Skeletal muscle cell (primary cell): ENCODE measurements at regions not wholly inside any gene's neighbourhood (a gene's known extent, or its start where the extent isn't known, plus 50 kb on each side); places are given as distances from the start of the nearest gene placed in this dataset.

Experiments
- DNase-seq: peaks from one replicate; pipeline ENCODE4 v3.0.0-alpha.2; 2010; ENCODE audit warnings: low read depth
- H3K4me3 ChIP-seq: 2 replicates; pipeline ENCODE4 v1.5.1; 2011; ENCODE audit warnings: low read depth, mild to moderate bottlenecking, control low read depth, low read length, moderate library complexity

DNA sequence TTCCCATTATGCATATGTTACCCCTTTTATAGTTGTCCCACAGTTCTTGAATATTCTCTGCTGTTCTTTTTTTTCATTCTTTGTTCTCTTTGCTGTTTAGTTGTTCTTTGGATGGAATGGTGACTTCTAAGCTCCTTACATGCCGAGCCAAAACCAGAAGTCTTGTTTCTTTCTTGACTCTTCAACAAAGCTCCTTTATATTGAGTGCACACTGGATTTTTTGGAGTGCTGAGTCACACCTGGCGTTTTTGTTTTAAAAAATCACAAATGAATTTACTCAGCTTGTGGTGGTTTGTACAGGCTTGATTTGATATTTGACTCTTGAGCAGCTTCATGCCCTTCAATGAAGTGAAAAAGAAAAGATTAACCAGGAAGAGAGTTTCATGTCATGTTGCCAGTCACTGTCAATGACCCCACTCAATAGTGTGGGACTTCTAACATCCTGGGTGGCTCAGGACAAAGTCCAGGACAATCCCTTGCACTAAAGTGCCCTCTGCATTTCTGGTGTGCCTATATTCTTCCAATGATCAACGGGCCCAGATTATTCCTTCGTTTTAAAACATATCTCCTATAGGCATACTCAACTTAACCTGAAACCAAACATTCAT, 112.4 kb upstream of the SLC38A4 start:
- no peak for DNase-seq
- H3K4me3 ChIP-seq: no peak overlapping the region

DNA sequence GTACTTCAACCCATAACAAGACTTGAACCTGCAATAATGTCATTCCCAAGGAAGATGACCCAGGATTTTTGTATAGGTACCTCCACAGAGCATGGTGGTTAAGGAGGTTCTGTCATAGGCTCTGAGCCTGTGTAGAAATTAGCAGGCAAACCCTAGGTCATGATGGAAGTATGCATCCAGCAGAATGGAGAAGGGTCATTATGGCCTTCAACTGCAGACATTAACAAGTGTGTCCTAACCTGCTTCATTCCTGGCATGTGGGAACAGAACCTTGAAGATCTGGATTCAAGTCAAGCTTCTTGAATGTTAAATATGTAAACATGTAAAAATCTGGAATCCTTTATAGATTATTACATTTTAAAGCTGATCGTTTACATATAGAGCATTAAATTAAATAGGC, 116.2 kb upstream of the SLC38A4 start:
- no peak for DNase-seq
- H3K4me3 ChIP-seq: no peak overlapping the region

DNA sequence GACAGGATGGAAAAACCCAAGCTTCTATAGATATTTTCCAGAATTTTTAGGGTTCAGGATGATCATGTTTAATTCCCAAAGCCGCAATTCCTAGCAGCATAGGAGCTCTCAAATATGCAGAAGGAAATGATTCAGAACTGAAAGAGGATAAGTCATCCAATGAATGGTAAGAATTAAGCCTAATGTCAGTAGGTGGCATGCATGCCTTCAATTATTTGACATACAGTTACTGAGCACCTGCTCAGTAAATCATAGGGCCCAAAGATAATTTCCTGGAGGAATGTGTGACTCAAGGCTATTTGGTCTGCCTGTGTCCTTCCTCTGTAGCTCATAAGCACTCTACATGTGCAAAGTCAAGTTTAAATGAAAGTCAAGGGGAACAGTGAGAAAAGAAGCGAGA, 116.8 kb upstream of the SLC38A4 start:
- DNase-seq: no peak
- H3K4me3 ChIP-seq: no peak overlapping the region

DNA sequence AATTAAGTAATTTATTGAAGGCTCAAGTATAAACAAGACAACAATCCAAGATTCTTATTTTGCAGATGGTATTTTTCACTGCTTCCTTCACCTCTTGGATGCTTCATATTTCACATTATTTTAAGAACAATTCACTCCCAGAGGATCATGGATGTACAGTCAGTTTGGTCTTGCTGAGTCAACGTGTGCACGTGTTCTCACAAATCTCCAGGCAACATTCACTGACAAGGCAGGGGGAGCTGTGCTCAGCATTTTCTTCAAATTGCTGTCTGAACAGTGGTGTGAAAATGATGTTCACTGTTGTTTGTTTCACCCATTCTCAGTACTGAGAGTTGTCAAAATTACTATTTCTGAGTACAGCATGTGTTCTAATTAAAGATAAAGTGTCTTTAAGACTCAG, 118.3 kb upstream of the SLC38A4 start:
- H3K4me3 ChIP-seq: no peak overlapping the region
- peak; percentile 47 for DNase-seq

DNA sequence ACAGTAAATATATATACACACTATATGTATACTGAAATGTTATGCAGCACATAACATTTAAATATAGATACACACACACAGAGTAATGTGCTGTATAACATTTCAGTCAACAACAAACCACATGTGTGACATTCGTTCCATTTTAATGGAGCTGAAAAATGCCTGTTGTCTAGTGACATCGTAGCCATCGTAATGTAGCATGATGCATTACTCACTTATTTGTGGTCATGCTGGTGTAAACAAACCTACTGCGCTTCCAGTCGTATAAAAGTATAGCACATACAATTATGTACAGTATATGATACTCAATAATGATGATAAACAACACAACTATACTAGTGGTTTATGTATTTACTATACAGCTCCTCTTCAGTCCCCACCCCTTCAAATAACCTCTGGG, 119.0 kb upstream of the SLC38A4 start:
- no peak overlapping the region for H3K4me3 ChIP-seq
- DNase-seq: no peak

DNA sequence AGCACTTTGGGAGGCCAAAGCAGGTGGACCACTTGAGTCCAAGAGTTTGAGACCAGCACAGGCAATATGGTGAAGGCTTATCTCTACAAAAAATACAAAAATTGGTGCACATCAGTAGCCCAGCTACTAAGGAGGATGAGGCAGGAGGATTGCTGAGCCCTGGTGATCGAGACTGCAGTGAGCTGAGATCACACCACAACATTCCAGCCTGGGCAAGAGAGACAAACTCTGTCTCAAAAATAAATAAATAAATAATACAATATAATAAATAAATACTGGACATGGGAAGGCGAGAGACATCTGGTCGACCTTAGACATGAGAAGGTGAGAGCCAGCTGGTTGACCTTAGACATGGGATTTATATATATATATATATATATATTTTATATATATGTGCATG, 119.8 kb upstream of the SLC38A4 start:
- no peak for DNase-seq
- H3K4me3 ChIP-seq: no peak overlapping the region

DNA sequence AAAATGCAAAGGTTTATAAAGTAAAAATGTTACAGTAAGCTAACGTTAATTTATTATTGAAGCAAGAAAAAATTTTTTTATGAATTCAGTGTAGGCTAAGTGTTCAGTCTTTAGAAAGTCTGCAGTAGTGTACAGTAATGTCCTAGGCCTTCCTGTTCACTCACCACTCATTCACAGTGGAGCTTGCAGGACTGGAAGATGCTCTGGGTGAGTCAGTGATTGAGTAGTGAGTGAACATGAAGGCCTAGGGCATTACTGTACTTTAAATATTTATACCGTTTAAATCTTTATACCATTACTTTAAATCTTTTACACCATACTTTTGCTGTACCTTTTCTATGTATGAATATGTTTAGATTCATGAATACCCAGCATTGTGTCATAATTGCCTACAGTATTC, 120.3 kb upstream of the SLC38A4 start:
- no peak for DNase-seq
- H3K4me3 ChIP-seq: no peak overlapping the region

DNA sequence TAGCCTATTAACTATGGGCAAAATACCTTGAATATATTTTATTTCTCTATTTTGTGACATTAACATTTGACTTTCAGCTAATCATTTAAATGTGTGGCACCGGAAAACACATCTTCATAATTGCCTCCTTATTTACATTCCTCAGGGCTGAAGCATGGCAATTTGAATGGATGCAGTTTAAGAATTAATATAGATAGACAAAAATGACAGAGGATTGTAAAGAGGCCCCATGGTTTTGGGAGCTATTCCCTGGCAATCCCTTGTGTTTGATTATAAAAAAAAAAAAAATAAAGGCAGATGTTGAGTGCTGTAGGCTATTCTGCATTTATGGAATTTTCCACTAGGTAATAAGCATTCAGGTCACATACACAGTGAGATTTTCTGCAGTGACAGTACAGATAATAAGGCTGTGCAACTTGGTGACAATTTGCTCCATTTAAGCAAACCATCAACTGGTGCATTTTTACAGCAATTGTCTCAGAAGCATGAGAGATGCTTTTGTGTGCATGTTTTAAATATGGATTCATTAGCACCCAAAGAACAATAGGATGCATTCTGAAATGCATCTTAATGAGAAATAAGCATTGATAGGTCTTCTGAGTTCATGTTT, 123.2 kb upstream of the SLC38A4 start:
- no peak for DNase-seq
- H3K4me3 ChIP-seq: no peak overlapping the region

DNA sequence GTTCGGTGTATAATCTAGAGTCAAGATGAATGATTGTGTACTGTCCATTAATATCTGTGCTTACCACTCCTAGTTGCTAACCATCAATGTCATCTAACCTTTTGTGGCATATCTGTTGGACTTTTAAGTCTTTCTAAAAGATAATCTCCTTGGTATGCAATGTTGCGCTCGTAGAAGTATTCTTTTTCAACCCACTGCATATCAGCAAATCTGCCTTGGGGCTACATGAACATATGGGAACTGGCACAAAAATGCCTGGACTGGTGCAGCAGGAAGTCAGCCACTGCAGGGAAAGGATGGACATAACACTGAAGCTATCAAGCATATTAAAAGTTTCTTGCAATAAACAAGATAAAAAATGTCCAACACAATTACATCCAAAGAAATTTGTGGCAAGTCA, 124.3 kb upstream of the SLC38A4 start:
- no peak for DNase-seq
- H3K4me3 ChIP-seq: no peak overlapping the region

DNA sequence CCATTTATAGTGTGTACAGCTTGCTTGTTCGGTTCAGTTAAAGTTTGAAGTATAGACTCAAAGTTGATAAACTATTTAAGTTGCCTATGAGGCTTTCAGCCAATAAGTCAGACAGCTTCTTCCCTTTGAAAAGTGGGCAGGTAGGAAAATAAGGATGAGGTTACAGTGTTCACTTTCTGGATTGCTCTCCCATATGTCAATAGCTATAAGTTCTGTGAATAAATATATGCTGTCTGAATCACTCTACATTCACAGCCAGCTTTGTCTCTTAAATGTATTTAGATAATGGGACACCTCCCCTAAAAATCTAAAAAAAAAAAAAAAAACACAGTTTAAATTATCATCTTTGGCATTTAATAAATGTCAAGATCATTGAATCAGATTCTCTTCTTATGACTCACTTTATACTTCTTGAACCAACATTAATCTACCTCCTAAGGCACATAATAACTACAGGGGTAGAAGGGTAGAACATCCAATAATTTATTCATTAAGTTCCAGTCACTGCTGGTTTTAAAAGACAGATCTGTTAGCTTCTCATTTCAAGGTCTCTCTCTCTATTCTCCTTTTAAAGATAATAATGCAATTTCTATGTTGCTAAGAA, 126.4 kb upstream of the PCED1B start:
- no peak overlapping the region for H3K4me3 ChIP-seq
- DNase-seq: no peak

DNA sequence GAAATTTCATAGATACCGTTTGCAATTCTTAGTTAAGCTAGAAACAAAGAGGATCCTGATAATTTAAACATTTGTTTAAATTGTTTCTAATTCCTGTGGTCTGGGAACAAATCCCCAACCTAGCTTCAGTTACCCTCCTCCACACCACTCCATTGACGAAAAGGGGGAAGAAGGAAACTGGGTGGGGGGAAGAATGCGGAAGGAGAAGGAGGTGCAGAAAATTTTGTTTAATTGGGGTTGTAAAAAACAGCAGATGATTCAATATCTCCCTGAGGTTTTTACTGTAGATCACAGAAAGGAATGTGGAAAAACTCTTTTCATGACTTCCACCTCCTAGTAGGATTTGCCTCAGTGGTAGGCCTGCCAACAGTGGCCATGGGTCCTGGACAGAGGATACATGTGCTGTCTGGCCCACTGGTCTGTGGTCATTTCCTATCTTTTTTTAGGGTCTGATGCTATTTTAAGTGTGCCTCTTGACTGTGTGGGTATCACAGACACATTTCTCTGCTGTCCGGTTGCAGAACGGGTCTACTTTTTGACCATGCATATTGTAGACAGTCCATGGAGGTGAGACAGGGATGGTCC, 122.9 kb upstream of the PCED1B start:
- H3K4me3 ChIP-seq: no peak overlapping the region
- DNase-seq: no peak

DNA sequence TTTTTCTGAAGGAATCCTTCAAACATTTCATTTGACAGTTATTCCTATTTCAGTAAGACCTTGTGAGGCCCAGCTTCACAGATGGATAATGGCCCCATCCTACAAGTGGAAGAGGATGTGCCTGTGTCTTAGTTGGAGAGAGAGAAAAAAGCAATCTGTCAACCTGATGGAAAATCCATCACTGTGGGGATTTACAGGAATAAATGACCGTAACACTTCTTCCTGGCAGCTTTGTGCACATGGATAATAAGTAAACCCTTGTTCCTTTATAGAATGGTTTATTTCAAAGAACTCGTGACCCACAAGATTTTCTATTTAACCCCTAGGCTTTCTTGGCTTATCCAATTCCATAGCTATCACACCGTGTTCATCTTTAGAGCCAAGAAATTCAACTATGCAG, 121.4 kb upstream of the PCED1B start:
- H3K4me3 ChIP-seq: no peak overlapping the region
- no peak for DNase-seq

DNA sequence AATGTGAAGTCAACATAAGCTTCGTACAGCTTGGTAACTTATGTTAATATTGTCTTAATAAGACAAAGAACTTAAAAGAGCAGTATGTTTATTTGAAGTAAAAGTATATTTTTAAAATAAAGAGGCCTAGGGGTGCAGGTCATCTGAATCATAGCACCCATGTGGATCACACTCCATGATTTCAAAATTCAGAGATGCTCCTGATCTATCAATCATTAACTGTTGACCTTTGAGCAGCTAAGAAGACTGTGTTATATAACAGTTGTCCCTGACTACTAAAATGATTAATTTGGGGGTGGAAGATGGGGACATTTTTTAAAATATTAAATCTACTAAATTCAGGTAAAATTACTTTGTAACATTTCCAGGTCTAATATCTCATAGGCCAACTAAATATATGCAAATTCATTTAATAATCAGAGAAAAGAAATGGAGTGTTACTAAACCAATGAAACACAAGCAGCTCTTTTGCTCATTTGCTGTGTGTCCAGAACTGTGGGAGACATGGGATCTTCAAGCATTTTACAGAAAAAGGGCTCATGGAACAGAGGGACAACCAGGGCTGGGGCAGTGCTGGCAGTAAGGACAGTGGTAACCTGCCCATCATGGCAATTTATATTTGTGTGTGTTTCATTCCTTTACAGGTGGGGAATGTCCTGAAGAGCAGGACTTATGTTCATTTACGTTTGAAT, 120.7 kb upstream of the PCED1B start:
- DNase-seq: no peak
- H3K4me3 ChIP-seq: no peak overlapping the region

DNA sequence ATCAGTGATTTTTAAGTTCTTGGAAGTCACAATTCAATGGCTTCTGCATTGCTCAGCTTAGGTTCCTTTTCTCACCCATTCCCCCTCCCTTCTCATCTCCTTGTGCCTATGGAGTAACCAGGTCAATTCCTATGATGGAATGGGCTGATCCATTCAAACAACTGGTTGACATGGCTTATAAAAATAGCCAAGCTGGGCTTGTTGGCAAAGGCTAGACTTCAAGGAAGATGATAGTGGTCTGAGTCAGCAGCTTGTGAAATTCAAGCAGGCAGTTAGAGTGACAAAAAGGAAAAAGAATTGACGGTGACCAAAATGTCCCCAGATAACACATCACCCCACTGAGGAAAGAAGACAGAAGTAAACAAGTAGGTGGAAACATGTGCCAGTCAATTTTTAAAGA, 119.9 kb upstream of the PCED1B start:
- peak; percentile 93 for DNase-seq
- H3K4me3 ChIP-seq: no peak overlapping the region

DNA sequence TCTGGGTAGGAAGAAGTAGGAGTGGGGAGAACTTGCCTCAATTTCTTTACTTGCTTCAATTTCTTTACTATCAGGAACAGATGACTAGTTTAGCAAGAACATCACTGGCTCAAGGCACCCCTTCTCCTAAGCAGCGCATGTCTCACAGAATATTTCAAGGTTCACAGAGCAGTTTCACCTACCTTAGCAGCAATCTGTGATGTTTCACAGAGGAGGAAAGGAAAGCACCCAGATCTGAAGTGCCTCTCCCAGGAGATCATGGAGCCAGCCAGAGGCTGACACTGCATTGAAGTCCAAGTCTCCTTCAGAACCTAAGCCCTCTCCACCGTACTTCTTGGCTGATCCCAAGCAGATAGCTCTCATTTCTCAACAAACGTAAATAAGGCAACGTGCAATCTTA, 118.7 kb upstream of the PCED1B start:
- DNase-seq: no peak
- no peak overlapping the region for H3K4me3 ChIP-seq

DNA sequence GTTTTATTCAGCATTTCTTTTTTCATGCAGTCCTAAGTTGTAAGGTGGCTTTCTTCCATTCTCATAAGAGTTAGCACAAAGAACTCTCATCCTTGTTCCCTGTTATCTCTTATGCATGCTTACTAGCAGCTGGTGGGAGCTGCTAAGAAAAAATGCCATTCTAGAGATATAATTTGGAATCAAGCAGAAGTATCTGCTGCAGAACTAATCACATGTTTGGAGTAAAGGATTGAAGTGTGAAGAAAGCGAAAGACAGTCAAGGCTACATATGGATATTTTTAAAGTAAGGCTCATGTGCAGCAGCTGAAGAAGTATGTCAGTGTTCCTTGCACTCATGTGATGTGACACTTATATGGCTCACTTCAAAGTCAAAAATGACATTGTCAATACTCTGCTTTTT, 116.2 kb upstream of the PCED1B start:
- DNase-seq: no peak
- no peak overlapping the region for H3K4me3 ChIP-seq

DNA sequence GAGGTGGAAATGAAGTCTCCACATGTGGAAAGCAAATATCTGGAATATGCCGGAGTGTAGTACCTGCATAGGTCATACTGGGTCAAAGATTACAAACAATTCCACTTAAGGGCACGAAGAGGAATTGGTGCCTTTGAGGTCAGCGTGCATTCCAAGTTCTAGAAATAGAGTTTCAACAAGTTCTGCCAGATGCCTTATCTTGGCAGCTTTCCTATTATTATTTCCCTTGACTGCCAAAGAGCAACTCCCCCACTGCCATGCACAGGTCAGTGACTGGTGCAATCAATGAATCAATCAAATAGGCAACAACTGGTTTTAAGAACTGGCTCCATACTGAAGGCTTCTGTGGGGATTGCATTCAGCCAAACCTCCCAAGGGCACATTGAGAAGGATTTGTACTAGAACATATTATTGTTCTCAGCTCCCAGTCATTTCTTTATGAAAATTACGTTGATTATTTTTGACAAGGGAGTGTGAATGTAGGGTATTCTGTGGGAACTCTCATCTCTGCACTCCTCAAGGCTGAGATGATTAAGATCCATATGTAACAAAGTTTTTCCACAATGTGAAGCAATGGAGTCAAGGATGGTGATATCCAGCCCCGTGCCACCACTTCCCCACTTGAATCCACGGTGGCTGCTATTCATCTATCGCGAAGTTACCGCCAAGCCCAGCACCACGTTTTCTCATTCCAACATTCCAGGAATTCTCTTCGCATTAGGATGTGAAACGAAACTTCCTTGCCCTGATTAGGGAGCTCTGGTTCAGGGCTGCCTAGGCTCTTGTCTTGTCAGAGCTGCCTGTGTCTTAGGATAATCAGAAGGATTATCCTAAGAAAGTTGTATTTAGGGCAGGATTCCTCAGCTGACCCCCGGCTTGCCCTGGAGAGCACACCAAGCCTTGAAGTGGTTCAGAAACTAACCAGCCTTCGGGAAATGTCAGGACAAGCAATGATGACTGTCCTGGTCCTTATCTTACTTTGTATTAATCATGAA, 115.1 kb upstream of the PCED1B start:
- peak; percentile 47 for DNase-seq
- H3K4me3 ChIP-seq: no peak overlapping the region

DNA sequence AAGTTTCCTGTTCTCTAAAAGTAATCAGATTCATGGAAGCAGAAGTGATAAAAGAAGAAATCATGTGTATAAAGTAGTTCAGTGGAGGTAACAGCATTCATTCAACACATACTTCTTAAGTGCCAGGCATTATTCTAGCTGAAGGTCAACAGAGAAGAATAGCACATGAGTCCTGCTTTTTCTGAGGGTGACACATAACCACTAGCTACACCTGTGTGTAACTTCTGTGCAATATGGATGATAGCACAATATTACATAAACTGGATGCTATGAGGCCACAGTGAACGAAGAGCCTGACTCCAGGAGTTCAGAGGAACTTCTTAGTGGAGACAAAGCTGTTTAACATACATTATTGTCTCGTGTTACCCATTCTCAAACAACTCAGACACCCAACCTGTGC, 114.3 kb upstream of the PCED1B start:
- DNase-seq: no peak
- no peak overlapping the region for H3K4me3 ChIP-seq

DNA sequence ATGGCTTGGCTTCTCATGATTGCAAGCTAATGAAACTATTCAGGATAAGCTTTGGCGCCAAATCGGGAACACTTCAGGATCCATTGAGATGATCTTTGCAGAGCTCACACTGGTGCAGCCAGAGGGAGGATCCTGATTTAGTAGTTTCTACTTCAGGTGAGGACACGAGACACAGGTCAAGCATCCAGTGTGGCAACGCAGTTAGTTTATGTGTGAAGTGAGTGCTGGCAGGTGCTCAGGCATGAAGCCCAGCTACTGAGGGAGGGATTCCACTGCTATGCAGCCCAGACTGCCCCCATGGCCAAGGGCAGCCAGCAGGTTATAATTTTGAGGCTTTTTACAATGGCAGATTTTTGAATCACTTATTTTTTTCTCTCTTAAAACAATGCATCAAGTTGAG, 113.5 kb upstream of the PCED1B start:
- no peak for DNase-seq

More for the DNA sequence above, 113.5 kb upstream of the PCED1B start:
- H3K4me3 ChIP-seq: no peak overlapping the region
